HEK293 (cell line): ENCODE measurements at regions not wholly inside any gene's neighbourhood (a gene's known extent, or its start where the extent isn't known, plus 50 kb on each side); places are given as distances from the start of the nearest gene placed in this dataset.

Experiments
- CTCF ChIA-PET: fragments of 350-600 bp; formaldehyde crosslinking; extraction: SDS; loops from one replicate; lab custom pipeline; 2021; ENCODE audit warnings: antibody characterized with exemption; lab: Yijun Ruan, JAX
- POLR2A ChIA-PET: fragments of 300-600 bp; formaldehyde crosslinking; extraction: SDS; loops from one replicate; lab custom pipeline; 2020; ENCODE audit warnings: antibody characterized with exemption, inconsistent platforms; lab: Yijun Ruan, JAX
- H3K27ac ChIP-seq: fragments of 200-500 bp; sonication (Bioruptor generic); 2 replicates; pipeline ENCODE4 v1.5.1; 2014; ENCODE audit warnings: low read depth, low read length, control low read depth, inconsistent platforms; ENCODE audit errors: extremely low read depth
- H3K36me3 ChIP-seq, 2 experiments: fragments of 200-500 bp in 1 of 2; sonication (Bioruptor generic) in 1 of 2; 1 replicate in 1 of 2; 2 replicates in 1 of 2; pipeline ENCODE4 v1.5.1; 2014 to 2017; ENCODE audit warnings: inconsistent platforms in 2 of 2, low read length in 2 of 2; ENCODE audit not compliant: control insufficient read depth in 2 of 2, insufficient read depth in 1 of 2
- H3K4me1 ChIP-seq: fragments of 200-500 bp; sonication (Bioruptor generic); 2 replicates; pipeline ENCODE4 v1.5.1; 2014; ENCODE audit warnings: mild to moderate bottlenecking, low read length, inconsistent platforms; ENCODE audit not compliant: control insufficient read depth, insufficient read depth
- H3K4me3 ChIP-seq: 2 replicates; pipeline ENCODE4 v1.5.1; 2011; ENCODE audit warnings: low read depth, mild to moderate bottlenecking, control low read depth, low read length, moderate library complexity
- H3K9me3 ChIP-seq: fragments of 200-500 bp; sonication (Bioruptor generic); 2 replicates; pipeline ENCODE4 v1.5.1; 2014; ENCODE audit warnings: low read depth, low read length, inconsistent platforms; ENCODE audit not compliant: control insufficient read depth, insufficient read depth
- KLF1 ChIP-seq: fragments of 450-650 bp; formaldehyde crosslinking; IDR thresholded peaks from 2 replicates; pipeline ENCODE4 v1.5.1; 2016; ENCODE audit warnings: missing biosample characterization, missing genetic modification characterization
- RBAK ChIP-seq: fragments of 450-650 bp; formaldehyde crosslinking; IDR thresholded peaks from 2 replicates; pipeline ENCODE4 v1.5.1; 2016; ENCODE audit warnings: missing biosample characterization, missing genetic modification characterization
- REPIN1 ChIP-seq: fragments of 450-650 bp; formaldehyde crosslinking; IDR thresholded peaks from 2 replicates; pipeline ENCODE4 v1.5.1; 2017; ENCODE audit warnings: missing biosample characterization, missing genetic modification characterization, low read depth
- SALL2 ChIP-seq: fragments of 450-650 bp; formaldehyde crosslinking; IDR thresholded peaks from 2 replicates; pipeline ENCODE4 v1.5.0; 2017; ENCODE audit warnings: missing biosample characterization, mild to moderate bottlenecking, missing genetic modification characterization, borderline replicate concordance
- SCRT1 ChIP-seq: fragments of 450-650 bp; formaldehyde crosslinking; IDR thresholded peaks from 2 replicates; pipeline ENCODE4 v1.5.1; 2016; ENCODE audit warnings: missing biosample characterization, missing genetic modification characterization, borderline replicate concordance
- ZBTB1 ChIP-seq: fragments of 450-650 bp; formaldehyde crosslinking; IDR thresholded peaks from 2 replicates; pipeline ENCODE4 v1.5.1; 2016; ENCODE audit warnings: missing biosample characterization, missing genetic modification characterization
- ZBTB17 ChIP-seq: fragments of 450-650 bp; formaldehyde crosslinking; IDR thresholded peaks from 2 replicates; pipeline ENCODE4 v1.5.1; 2016; ENCODE audit warnings: missing biosample characterization, missing genetic modification characterization
- ZFP37 ChIP-seq: fragments of 450-650 bp; formaldehyde crosslinking; IDR thresholded peaks from 2 replicates; pipeline ENCODE4 v1.5.1; 2016; ENCODE audit warnings: missing biosample characterization, missing genetic modification characterization
- ZFP41 ChIP-seq: fragments of 450-650 bp; formaldehyde crosslinking; IDR thresholded peaks from 2 replicates; pipeline ENCODE4 v1.5.1; 2016; ENCODE audit warnings: missing biosample characterization, missing genetic modification characterization, borderline replicate concordance
- ZNF114 ChIP-seq: fragments of 450-650 bp; formaldehyde crosslinking; IDR thresholded peaks from 2 replicates; pipeline ENCODE4 v1.5.0; 2017; ENCODE audit warnings: missing biosample characterization, missing genetic modification characterization
- ZNF174 ChIP-seq: fragments of 450-650 bp; formaldehyde crosslinking; IDR thresholded peaks from 2 replicates; pipeline ENCODE4 v1.5.0; 2017; ENCODE audit warnings: missing biosample characterization, mild to moderate bottlenecking, missing genetic modification characterization
- ZNF202 ChIP-seq: fragments of 450-650 bp; formaldehyde crosslinking; IDR thresholded peaks from 2 replicates; pipeline ENCODE4 v1.5.1; 2016; ENCODE audit warnings: missing biosample characterization, missing genetic modification characterization, borderline replicate concordance
- ZNF302 ChIP-seq: fragments of 450-650 bp; formaldehyde crosslinking; IDR thresholded peaks from 2 replicates; pipeline ENCODE4 v1.5.1; 2016; ENCODE audit warnings: missing biosample characterization, missing genetic modification characterization, low read depth
- ZNF324 ChIP-seq: fragments of 450-650 bp; formaldehyde crosslinking; IDR thresholded peaks from 2 replicates; pipeline ENCODE4 v1.5.1; 2016; ENCODE audit warnings: missing biosample characterization, missing genetic modification characterization
- ZNF362 ChIP-seq: fragments of 450-650 bp; formaldehyde crosslinking; IDR thresholded peaks from 2 replicates; pipeline ENCODE4 v1.5.1; 2016; ENCODE audit warnings: missing biosample characterization, missing genetic modification characterization
- ZNF416 ChIP-seq: fragments of 450-650 bp; formaldehyde crosslinking; IDR thresholded peaks from 2 replicates; pipeline ENCODE4 v1.5.1; 2016; ENCODE audit warnings: missing biosample characterization, missing genetic modification characterization
- ZNF530 ChIP-seq: fragments of 450-650 bp; formaldehyde crosslinking; IDR thresholded peaks from 2 replicates; pipeline ENCODE4 v1.5.1; 2016; ENCODE audit warnings: low read depth, missing biosample characterization, missing genetic modification characterization
- ZNF548 ChIP-seq: fragments of 450-650 bp; formaldehyde crosslinking; IDR thresholded peaks from 2 replicates; pipeline ENCODE4 v1.5.1; 2016; ENCODE audit warnings: missing biosample characterization, missing genetic modification characterization
- ZNF677 ChIP-seq: fragments of 450-650 bp; IDR thresholded peaks from 2 replicates; pipeline ENCODE4 v1.5.0; 2018; ENCODE audit warnings: missing biosample characterization, mild to moderate bottlenecking, missing genetic modification characterization, moderate library complexity
- ZNF777 ChIP-seq: fragments of 450-650 bp; formaldehyde crosslinking; IDR thresholded peaks from 2 replicates; pipeline ENCODE4 v1.5.1; 2017; ENCODE audit warnings: missing biosample characterization, missing genetic modification characterization, borderline replicate concordance
- ZNF785 ChIP-seq: fragments of 450-650 bp; formaldehyde crosslinking; IDR thresholded peaks from 2 replicates; pipeline ENCODE4 v1.5.1; 2016; ENCODE audit warnings: missing biosample characterization, missing genetic modification characterization
- ZSCAN16 ChIP-seq: fragments of 450-650 bp; formaldehyde crosslinking; IDR thresholded peaks from 2 replicates; pipeline ENCODE4 v1.5.1; 2016; ENCODE audit warnings: missing biosample characterization, missing genetic modification characterization
- TF ChIP-seq, protein P1 (sequence below): fragments of 450-650 bp; formaldehyde crosslinking; IDR thresholded peaks from 2 replicates; pipeline ENCODE4 v1.5.1; 2016; ENCODE audit warnings: missing biosample characterization, missing genetic modification characterization
- TF ChIP-seq, protein P2 (sequence below): fragments of 450-650 bp; formaldehyde crosslinking; IDR thresholded peaks from 2 replicates; pipeline ENCODE4; 2016; ENCODE audit warnings: missing biosample characterization, missing genetic modification characterization
- TF ChIP-seq, protein P3 (sequence below): fragments of 450-650 bp; formaldehyde crosslinking; IDR thresholded peaks from 2 replicates; pipeline ENCODE4 v1.5.1; 2016; ENCODE audit warnings: missing biosample characterization, missing genetic modification characterization

DNA sequence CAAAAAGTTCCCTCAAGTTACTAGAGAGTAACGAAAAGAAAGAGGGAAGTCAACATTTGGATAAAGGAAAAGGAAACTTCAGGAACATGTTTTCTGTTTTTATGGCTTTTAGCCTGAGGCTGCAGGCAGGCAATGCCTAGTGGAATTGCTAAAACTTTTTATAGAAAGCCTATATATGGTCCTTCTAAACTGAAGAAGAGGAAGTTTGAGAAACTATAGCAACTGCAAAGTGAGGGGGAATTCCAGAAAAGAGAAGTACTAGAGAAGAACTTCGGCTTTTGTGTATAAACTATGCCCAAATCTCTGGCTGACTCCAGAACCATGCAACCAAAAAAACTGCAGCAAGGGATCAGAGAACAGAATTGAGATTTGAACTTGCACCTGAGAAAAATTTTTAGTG lies 74.3 kb upstream of the ARHGAP42 start:
- no peak for TF ChIP-seq ZNF548 (tag by site-specific recombination)
- no peak for TF ChIP-seq KLF1 (tag by site-specific recombination)
- TF ChIP-seq, protein P1, sequence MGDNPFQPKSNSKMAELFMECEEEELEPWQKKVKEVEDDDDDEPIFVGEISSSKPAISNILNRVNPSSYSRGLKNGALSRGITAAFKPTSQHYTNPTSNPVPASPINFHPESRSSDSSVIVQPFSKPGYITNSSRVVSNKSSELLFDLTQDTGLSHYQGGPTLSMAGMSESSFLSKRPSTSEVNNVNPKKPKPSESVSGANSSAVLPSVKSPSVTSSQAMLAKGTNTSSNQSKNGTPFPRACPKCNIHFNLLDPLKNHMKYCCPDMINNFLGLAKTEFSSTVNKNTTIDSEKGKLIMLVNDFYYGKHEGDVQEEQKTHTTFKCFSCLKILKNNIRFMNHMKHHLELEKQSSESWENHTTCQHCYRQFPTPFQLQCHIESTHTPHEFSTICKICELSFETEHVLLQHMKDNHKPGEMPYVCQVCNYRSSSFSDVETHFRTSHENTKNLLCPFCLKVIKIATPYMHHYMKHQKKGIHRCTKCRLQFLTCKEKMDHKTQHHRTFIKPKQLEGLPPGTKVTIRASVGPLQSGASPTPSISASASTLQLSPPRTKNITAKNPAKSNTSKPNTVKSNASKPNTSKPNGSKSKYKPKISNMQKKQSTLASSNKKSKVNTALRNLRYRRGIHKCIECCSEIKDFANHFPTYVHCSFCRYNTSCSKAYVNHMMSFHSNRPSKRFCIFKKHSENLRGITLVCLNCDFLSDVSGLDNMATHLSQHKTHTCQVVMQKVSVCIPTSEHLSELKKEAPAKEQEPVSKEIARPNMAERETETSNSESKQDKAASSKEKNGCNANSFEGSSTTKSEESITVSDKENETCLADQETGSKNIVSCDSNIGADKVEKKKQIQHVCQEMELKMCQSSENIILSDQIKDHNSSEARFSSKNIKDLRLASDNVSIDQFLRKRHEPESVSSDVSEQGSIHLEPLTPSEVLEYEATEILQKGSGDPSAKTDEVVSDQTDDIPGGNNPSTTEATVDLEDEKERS (tag by site-specific recombination): no peak
- no peak for TF ChIP-seq ZNF785 (tag by site-specific recombination)
- TF ChIP-seq ZNF174 (tag by site-specific recombination): no peak
- TF ChIP-seq ZNF530 (tag by site-specific recombination): no peak
- TF ChIP-seq ZNF677: no peak
- TF ChIP-seq ZNF362: no peak
- TF ChIP-seq SCRT1 (tag by site-specific recombination): no peak
- Histone ChIP-seq H3K27ac (no peak overlapping the region), H3K36me3 (no peaks in the 10 kb centered on the region), H3K4me3 (no peak overlapping the region), H3K9me3 (no peaks in the 10 kb centered on the region), H3K4me1 (no peaks in the 10 kb centered on the region)
- ChIA-PET CTCF (no interaction called here), POLR2A (no interaction called here)

DNA sequence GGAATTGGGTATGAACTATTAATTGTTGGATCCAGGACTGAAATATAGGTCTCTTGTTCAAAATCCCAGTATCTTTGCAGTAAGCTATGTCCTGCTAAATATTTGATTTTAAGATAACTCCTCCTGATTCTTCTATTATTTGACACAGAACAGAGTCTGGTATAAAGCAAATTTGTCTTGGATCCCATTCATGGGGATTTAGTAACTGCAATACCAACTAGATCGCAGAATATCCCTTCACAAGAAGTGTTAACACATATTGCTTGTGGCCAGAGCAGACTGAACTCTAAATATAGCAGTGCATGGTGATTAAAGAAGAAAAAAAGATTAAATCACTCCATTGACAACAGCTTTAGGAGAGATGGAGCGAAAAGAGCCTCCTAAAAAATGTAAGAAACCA lies 68.2 kb upstream of the ARHGAP42 start:
- no peaks in the 10 kb centered on the region for H3K36me3 ChIP-seq
- no peaks in the 10 kb centered on the region for H3K4me1 ChIP-seq
- no peak overlapping the region for H3K27ac ChIP-seq
- ChIA-PET POLR2A (no interaction called here), CTCF (no interaction called here)
- H3K9me3 ChIP-seq: no peaks in the 10 kb centered on the region
- TF ChIP-seq ZNF530 (tag by site-specific recombination) (no peak), ZBTB1 (tag by site-specific recombination) (no peak), SALL2 (tag by site-specific recombination) (no peak), ZNF324 (no peak), RBAK (tag by site-specific recombination) (no peak), ZNF777 (no peak), ZNF202 (tag by site-specific recombination) (no peak), ZNF416 (tag by site-specific recombination) (no peak), ZNF114 (no peak), ZBTB17 (tag by site-specific recombination) (no peak), ZFP37 (tag by site-specific recombination) (no peak), ZFP41 (tag by site-specific recombination) (no peak), ZNF302 (tag by site-specific recombination) (no peak), REPIN1 (tag by site-specific recombination) (no peak), ZSCAN16 (tag by site-specific recombination) (no peak)
- TF ChIP-seq, protein P2, sequence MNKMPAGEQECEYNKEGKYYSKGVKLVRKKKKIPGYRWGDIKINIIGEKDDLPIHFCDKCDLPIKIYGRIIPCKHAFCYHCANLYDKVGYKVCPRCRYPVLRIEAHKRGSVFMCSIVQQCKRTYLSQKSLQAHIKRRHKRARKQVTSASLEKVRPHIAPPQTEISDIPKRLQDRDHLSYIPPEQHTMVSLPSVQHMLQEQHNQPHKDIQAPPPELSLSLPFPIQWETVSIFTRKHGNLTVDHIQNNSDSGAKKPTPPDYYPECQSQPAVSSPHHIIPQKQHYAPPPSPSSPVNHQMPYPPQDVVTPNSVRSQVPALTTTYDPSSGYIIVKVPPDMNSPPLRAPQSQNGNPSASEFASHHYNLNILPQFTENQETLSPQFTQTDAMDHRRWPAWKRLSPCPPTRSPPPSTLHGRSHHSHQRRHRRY (tag by site-specific recombination): no peak
- TF ChIP-seq, protein P3, sequence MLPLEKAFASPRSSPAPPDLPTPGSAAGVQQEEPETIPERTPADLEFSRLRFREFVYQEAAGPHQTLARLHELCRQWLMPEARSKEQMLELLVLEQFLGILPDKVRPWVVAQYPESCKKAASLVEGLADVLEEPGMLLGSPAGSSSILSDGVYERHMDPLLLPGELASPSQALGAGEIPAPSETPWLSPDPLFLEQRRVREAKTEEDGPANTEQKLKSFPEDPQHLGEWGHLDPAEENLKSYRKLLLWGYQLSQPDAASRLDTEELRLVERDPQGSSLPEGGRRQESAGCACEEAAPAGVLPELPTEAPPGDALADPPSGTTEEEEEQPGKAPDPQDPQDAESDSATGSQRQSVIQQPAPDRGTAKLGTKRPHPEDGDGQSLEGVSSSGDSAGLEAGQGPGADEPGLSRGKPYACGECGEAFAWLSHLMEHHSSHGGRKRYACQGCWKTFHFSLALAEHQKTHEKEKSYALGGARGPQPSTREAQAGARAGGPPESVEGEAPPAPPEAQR (tag by site-specific recombination): no peak
- no peak overlapping the region for H3K4me3 ChIP-seq
